ENCODE measurements at regions not wholly inside any gene's neighbourhood (a gene's known extent, or its start where the extent isn't known, plus 50 kb on each side); places are given as distances from the start of the nearest gene placed in this dataset.
"Not testable (repeated sequence)": the region's sequence is repeated elsewhere in the genome, so short reads cannot be mapped to it uniquely, and the experiment has no call there.

DNA sequence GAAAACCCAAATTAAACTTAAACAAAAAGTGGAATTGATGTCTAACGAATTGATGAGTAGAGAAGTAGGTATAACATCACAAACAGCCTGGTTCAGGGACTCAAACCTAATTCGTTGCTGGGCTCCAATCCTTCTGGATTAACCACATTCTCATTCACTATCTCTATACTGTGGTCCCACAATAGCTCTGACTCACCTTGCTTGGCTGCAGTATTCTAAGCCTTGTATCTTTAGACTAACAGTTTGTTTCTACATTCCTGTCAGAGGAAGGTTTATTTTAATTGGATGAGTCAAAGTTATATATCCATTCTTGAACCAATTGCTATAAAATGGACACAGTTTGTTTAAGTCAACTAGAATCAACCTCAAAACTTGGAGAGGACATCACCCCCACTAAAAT, 530.5 kb upstream of the PTCHD4 start:
- Mint-ChIP-seq H3K27ac (no peak overlapping the region), H3K9me3 (peaks cover 22% of the 10 kb centered on the region), H3K4me3 (no peak overlapping the region), H3K36me3 (ENCODE audit: low read depth) (no peaks in the 10 kb centered on the region), H3K27me3 (no peaks in the 10 kb centered on the region), H3K4me1 (ENCODE audit: low read depth) (no peaks in the 10 kb centered on the region)
- DNase-seq, result no peak
- ChIA-PET POLR2A (no interaction called here), CTCF (no interaction called here)
- intact Hi-C loops (cut with micrococcal nuclease), result no loop called here
- TF ChIP-seq, protein P1, sequence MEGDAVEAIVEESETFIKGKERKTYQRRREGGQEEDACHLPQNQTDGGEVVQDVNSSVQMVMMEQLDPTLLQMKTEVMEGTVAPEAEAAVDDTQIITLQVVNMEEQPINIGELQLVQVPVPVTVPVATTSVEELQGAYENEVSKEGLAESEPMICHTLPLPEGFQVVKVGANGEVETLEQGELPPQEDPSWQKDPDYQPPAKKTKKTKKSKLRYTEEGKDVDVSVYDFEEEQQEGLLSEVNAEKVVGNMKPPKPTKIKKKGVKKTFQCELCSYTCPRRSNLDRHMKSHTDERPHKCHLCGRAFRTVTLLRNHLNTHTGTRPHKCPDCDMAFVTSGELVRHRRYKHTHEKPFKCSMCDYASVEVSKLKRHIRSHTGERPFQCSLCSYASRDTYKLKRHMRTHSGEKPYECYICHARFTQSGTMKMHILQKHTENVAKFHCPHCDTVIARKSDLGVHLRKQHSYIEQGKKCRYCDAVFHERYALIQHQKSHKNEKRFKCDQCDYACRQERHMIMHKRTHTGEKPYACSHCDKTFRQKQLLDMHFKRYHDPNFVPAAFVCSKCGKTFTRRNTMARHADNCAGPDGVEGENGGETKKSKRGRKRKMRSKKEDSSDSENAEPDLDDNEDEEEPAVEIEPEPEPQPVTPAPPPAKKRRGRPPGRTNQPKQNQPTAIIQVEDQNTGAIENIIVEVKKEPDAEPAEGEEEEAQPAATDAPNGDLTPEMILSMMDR (IDR thresholded peaks at IDR 0.05), result no peak
- ATAC-seq, result no peak

- not testable (repeated sequence) for H3K4me1 Mint-ChIP-seq (ENCODE audit: low read depth)
Measured at GRCh38 chr6:48638796-48639195, 527.8 kb upstream of the PTCHD4 start.

DNA sequence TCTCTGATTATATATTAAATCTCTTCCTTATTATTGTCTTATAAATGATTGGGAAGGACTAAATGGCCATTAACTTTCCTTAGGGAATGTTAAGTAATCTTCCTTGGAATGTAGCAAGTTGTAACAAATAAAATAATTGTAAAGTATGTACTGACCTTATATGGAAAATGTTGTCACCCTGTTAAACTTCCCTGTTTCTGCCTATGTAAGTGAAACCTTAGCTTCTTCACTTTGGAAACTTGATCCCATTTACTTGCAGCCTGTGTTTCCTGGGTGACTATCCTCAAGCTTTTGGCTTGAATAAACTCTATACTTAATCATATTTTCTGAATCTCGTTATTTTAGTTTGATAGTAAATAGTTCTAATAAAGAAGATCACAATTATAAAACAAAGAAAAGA, 519.5 kb upstream of the PTCHD4 start:
- CTCF ChIA-PET, result no interaction called here
- no peak for ATAC-seq
- Mint-ChIP-seq H3K36me3 (ENCODE audit: low read depth) (no peaks in the 10 kb centered on the region), H3K4me3 (no peak overlapping the region), H3K9me3 (no peaks in the 10 kb centered on the region), H3K4me1 (ENCODE audit: low read depth) (no peaks in the 10 kb centered on the region), H3K27me3 (no peaks in the 10 kb centered on the region), H3K27ac (no peak overlapping the region)
- POLR2A ChIA-PET, result no interaction called here
- TF ChIP-seq, protein P1 (IDR thresholded peaks at IDR 0.05), result no peak
- no peak for DNase-seq
- intact Hi-C loops (cut with micrococcal nuclease), result no loop called here

More at GRCh38 chr6:48638796-48639195, 527.8 kb upstream of the PTCHD4 start:
- H3K4me3 Mint-ChIP-seq; ATAC-seq; CTCF ChIA-PET; POLR2A ChIA-PET; H3K36me3 Mint-ChIP-seq (ENCODE audit: low read depth); DNase-seq; H3K27ac Mint-ChIP-seq; H3K27me3 Mint-ChIP-seq; intact Hi-C loops (cut with micrococcal nuclease): not testable (repeated sequence)
- peaks cover 22% of the 10 kb centered on the region for H3K9me3 Mint-ChIP-seq

GRCh38 chr6:48628316-48628715, 517.3 kb upstream of the PTCHD4 start:
- no peaks in the 10 kb centered on the region for H3K27me3 Mint-ChIP-seq
- H3K4me1 Mint-ChIP-seq (ENCODE audit: low read depth), result no peaks in the 10 kb centered on the region
- H3K36me3 Mint-ChIP-seq (ENCODE audit: low read depth), result no peaks in the 10 kb centered on the region
- DNase-seq (no peak), ATAC-seq (no peak)
- intact Hi-C loops (cut with micrococcal nuclease), result no loop called here
- TF ChIP-seq, protein P1 (IDR thresholded peaks at IDR 0.05), result no peak
- H3K9me3 Mint-ChIP-seq, result peaks cover 6% of the 10 kb centered on the region
- H3K4me3 Mint-ChIP-seq, result no peak overlapping the region
- H3K27ac Mint-ChIP-seq, result no peak overlapping the region
- POLR2A ChIA-PET, result no interaction called here
- CTCF ChIA-PET, result no interaction called here

DNA sequence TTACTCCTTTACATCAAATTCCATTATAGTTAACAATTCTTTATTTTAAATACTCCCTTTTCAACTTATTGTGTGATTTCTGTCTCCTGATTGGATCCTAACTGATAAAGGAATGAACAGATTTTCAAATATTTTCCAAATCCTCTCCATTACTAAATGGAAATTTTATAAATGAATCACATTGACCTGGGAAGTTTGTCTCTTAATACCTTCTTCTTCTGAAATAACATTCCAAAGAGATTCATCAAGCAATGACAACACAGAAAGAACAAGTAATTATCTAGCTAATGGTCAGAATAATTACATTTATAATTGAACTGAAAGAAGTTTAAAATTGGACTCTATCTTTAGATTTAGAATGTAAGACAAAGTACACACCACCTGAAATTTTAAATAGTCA, 515.4 kb upstream of the PTCHD4 start:
- intact Hi-C loops (cut with micrococcal nuclease), result no loop called here
- no peak for ATAC-seq
- TF ChIP-seq, protein P1 (IDR thresholded peaks at IDR 0.05), result no peak
- H3K27ac Mint-ChIP-seq, result no peak overlapping the region
- H3K9me3 Mint-ChIP-seq, result peaks cover 6% of the 10 kb centered on the region
- no peaks in the 10 kb centered on the region for H3K27me3 Mint-ChIP-seq
- no peaks in the 10 kb centered on the region for H3K4me1 Mint-ChIP-seq (ENCODE audit: low read depth)
- no peak for DNase-seq
- H3K4me3 Mint-ChIP-seq, result no peak overlapping the region
- no peaks in the 10 kb centered on the region for H3K36me3 Mint-ChIP-seq (ENCODE audit: low read depth)
- POLR2A ChIA-PET, result no interaction called here
- CTCF ChIA-PET, result no interaction called here

DNA sequence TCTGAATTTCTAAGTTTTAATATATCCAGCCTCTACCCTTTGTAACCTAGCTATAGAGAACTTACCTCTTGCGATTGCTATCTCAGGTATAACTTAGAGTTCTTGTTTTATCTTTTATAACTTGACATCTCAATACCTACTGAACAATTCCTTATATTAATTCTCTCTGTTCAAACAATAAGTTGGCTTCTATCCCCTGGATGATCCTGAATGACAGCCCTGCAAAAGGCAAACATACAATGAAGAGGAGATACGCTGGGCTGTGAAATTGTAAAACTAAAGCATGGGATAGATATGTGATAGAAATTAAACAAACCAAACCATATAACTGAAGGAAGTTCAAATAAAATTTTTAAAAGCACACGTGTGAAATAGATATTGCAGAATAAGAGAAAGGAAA, 513.6 kb upstream of the PTCHD4 start:
- no peaks in the 10 kb centered on the region for H3K27me3 Mint-ChIP-seq
- no peak overlapping the region for H3K27ac Mint-ChIP-seq
- no peaks in the 10 kb centered on the region for H3K36me3 Mint-ChIP-seq (ENCODE audit: low read depth)
- DNase-seq, result no peak
- TF ChIP-seq, protein P1 (IDR thresholded peaks at IDR 0.05), result no peak
- intact Hi-C loops (cut with micrococcal nuclease), result no loop called here
- POLR2A ChIA-PET, result no interaction called here
- H3K9me3 Mint-ChIP-seq, result peaks cover 6% of the 10 kb centered on the region
- H3K4me1 Mint-ChIP-seq (ENCODE audit: low read depth), result no peaks in the 10 kb centered on the region
- ATAC-seq, result no peak
- no peak overlapping the region for H3K4me3 Mint-ChIP-seq
- CTCF ChIA-PET, result no interaction called here
